A549 (cell line): ENCODE measurements at regions not wholly inside any gene's neighbourhood (a gene's known extent, or its start where the extent isn't known, plus 50 kb on each side); places are given as distances from the start of the nearest gene placed in this dataset.

Experiments
- CTCF ChIP-seq: fragments of >200 bp; sonication (Bioruptor Twin); formaldehyde crosslinking; IDR thresholded peaks from 3 replicates; pipeline ENCODE4 v1.5.1; 2016
- HOXA7 ChIP-seq: fragments of 250-450 bp; sonication (Bioruptor Pico); IDR thresholded peaks from 2 replicates; pipeline ENCODE4 v1.5.0; 2020; ENCODE audit warnings: mild to moderate bottlenecking, moderate library complexity
- MAX ChIP-seq: IDR thresholded peaks from 2 replicates; pipeline ENCODE4 v1.6.1; 2012
- MYC ChIP-seq: IDR thresholded peaks from 2 replicates; pipeline ENCODE4 v1.6.1; 2012; ENCODE audit warnings: mild to moderate bottlenecking, inconsistent platforms, low read length, improper control_type of control experiment, borderline replicate concordance
- POLR2AphosphoS2 ChIP-seq: conservative IDR thresholded peaks from 2 replicates; pipeline ENCODE4 v1.6.1; 2012; ENCODE audit warnings: low read length, improper control_type of control experiment, inconsistent platforms
- USF2 ChIP-seq: fragments of 450-650 bp; IDR thresholded peaks from 2 replicates; pipeline ENCODE4 v1.6.1; 2014; ENCODE audit warnings: antibody characterized with exemption

GRCh38 chr6:117169781-117170281, 95.5 kb upstream of the VGLL2 start:
- TF ChIP-seq CTCF, result no peak
- no peak for TF ChIP-seq USF2
- TF ChIP-seq MYC, result no peak
- TF ChIP-seq MAX, result no peak
- TF ChIP-seq POLR2AphosphoS2, result no peak
- TF ChIP-seq HOXA7 (CRISPR knock-in tag), result no peak
